ENCODE measurements at regions not wholly inside any gene's neighbourhood (a gene's known extent, or its start where the extent isn't known, plus 50 kb on each side); places are given as distances from the start of the nearest gene placed in this dataset.
A peak's percentile ranks its signal among the peaks of the same experiment; 100 is the strongest.
"Not testable (repeated sequence)": the region's sequence is repeated elsewhere in the genome, so short reads cannot be mapped to it uniquely, and the experiment has no call there.

DNA sequence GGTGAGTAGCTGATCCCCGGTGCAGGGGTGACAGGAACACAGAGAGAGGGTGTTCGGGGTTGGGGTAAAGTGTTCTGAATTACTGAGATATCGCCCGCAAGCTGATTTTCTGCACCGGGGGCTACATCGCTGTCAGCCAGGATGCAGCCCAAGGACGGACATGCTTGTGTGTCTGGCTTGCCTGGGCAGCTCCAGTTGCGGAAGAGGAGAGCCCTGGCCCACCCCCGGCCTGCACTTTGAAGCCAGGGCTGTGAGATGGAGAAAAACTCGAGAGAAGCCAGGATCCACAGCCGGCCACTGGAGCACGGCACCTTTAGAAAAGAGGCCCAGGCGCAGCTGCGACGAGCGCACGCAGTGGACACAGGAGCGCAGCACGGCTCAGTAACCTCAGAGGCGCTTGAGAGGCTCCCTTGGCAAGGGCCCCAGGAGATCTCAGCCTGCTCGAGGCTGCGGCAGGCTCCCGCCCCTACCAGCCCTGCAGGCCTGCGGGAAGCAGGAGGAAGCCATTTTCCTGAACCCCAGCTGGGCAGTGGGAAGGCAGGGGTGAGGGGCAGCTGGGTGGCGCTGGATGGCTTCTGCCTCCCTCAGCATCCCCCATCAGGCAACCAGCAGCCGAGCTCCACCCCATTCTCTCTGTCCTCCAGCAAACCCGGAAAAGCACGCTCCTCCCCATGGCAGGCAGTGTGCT lies 59.2 kb downstream of the C9orf50 start:
- DNase-seq = no peak

DNA sequence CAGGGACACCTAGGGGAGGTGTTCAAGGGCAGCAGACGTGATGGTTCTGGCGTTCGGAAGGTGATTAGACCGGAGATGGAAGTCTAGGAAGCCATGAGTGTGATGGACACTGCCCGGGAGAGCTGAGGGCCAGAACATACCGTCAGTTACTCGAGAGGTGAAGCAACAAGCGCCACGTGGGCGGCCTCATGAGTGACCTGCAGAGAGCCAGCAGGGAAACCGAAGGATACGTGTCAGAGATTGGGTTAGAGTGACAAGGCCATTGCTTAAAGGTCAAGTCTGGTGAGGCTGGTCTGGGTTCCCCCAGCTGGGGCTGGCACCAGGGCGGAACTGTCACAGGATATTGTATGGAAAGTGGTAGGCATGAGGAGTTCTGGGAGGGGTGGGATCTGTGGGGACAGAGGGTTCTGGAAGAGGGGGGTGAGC lies 60.0 kb downstream of the C9orf50 start:
- DNase-seq = no peak

DNA sequence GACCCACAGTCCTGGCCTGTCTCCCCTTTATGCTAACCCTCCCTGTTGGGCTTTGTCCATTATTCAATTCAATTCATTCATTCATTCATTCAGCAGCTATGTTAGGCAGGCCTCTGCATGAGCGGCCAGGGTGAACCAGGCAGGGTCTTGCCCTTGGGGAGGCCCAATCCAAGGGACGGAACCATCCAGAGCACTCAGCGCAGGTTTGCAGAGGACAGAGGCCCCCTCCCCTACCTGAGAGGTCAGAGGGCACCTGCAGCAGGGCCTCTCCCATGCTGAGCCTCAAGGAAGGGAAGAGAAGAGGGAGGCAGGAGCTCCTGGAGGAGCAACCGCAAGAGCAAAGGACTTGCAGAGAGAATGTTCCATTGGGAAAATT lies 61.4 kb downstream of the C9orf50 start:
- DNase-seq = no peak

DNA sequence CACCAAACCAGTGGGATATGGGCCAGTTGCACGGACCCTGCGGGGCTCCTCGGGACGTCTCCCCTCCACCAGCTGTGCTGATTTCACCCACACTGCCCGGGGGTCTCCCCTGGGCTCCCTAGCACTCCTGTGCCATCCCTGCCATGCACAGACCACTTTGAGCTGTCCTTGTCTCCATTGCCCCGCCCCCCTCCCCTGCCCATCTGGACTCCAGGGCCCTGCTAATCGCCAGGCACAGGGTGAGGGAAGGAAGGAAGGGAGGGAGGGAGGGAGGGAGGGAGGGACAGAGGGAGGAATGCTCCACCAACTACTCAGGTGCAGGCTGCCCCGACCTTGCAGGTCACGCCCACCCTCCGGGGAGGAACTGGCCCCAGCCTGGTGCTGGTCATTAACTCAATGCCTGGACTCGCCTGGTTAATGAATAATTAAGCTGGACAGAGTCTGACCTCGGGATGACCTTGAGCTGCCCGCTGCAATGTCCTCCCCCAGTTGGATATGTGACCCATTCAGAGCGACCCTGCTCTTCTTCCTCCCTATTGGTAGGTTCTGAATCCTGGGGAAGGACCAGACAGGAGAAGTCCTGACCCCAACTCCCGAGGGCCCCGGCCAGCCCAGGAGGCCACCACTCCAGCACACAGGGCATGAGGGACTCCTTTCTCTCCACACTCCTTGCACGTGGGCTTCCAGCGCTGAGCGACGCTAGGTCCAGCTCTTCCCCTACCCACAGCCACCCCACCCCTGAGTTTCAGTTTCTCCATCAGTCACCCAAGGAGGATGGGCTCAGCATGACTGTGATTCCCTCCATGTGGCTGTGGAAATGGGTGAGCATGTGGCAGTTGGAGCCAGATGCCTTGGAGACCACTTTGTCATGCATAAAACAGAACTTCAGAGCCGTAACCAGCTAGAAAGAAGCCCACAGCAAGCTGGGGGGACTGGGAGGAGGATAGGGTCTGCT lies 62.1 kb downstream of the C9orf50 start:
- no peak for DNase-seq

DNA sequence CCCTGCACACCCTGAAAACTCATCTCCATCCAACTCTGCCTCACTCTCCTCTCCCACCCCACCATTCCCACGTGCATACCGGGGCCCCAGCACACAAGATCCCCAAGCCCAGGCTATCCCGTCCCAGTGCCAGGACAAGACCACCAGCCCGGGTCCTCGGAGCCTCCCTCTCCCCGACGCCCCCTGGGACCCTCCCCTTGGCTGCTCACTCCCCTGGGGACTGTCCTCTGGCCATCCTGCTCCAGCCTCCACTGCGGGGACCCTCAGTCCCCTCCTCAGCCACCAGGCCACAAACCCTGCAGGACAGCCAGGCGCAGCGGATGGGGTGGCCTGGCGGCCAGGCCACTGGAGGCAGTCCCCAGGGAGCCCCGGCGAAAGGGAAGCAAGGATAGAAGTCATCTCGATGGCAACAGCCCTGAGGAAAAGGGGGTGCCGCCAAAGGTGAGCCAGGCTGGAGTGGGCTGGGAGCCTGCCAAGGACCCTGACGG lies 62.8 kb downstream of the C9orf50 start:
- no peak for DNase-seq

DNA sequence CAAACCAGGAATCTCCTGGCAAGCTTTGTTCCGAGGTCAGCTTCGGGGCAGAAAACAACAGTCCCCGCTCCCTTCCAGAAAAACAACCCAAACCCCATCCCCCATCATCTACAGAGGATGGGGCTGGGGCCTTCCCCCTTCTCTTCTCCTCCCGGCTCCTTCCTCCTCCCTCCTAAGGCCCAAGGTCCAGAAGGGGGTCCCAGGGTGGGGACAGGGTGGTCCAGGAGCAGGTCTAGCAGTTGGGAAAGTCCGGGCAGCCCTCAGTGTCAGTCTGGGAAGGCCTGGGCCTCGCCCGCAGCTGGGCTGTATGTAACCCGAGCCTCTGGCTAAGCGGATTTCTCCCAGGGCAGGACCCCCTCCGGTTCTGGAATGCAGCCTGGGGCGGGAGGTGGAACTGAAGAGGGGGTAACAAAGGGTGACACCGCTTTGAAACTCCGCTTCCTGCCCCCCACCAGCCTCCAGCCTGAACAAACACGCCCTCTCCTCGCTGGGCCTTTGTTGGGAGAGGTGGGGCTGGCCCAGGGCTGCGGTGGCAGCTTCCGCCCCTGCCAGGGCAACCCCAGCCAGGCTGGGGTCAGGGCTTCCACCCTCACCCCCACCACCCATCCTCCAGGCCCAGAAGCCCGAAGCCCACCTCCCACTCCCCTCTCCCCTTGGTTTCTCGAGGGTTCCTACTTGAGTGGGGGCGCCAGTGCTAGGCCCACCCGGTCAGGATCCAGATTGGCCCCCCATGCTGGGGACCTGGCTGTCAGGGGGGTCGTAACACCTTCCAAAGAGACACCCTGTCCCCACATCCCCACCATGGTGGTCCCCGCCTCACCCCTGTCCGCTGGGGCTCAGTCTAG lies 63.5 kb downstream of the C9orf50 start:
- no peak for DNase-seq

DNA sequence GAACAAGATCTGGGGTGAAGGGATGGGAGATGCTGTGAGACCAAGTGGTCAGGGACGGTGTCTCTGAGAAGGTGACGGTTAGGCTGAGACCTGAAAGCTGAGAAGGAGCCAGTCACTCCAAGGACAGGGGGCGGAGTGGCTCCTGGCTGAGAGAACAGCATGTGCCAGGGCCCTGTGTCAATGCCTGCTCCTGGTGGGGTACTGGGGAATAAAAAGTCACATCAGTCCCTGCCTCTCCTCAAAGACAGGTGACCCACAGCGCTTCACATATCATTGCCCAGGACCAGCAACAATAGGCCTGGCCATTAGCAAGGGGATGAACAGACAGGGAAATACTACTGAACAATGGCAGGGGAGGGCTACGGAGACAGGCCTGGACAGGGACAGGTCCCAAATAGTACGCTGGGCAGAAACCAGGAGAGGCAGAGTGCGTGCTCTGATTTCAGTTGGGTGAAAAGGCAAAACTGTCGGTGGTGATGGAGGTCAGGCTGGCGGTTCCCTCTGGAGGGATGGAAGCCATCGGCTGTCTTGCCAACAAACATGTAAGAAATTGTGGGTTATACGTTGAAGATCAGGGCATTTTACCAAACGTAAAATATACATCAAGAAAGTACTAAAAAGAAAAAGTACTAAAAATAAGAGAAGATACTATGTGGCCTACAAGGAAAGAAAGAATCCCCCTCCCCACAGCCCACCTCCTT lies 64.3 kb downstream of the C9orf50 start:
- no peak for DNase-seq

DNA sequence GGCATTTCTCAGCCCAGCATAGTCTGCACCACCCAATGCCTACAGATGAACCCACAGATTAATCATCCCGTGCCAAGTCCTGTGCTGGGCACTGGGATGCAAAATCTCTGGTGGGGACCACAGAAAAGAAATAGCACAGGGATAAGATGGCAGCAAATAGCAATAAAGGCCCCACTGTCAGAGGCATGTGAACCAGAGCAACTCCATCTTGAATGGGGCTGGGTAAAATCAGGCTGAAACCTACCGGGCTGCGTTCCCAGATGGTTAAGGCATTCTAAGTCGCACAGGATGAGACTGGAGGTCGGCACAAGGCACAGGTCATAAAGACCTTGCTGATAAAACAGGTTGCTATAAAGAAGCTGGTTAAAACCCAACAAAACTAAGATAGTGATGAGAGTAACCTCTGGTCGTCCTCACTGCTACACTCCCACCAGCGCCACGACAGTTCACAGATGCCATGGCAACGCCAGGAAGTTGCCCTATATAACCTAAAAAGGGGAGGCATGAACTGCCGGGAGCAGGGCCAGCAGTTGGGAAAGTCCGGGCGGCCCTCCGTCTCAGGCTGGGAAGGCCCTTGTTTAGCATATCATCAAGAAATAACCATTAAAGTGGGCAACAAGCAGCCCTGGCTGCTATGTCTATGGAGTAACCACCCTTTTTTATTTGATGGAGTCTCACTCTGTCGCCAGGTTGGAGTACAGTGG lies 65.2 kb downstream of the C9orf50 start:
- DNase-seq = no peak

DNA sequence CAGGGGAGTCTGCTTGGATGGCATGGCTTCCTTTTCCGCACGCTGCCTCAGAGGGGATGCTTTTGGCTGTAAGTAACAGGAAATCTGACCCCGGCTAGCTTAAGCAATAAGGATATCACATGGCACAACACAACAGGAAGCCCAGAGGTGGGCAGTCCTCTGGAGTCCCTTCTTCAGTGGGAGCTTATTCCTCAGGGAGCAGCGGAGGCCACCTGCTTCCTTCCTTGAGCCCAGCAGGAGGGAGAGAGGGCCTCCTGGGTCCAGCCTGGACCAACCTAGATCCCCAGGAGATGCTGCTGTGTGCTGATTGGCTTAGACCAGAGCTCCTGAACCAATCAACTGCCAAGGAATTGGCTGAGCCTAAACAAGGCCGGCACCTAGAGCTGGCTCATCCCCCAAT lies 66.3 kb downstream of the C9orf50 start:
- no peak for DNase-seq

DNA sequence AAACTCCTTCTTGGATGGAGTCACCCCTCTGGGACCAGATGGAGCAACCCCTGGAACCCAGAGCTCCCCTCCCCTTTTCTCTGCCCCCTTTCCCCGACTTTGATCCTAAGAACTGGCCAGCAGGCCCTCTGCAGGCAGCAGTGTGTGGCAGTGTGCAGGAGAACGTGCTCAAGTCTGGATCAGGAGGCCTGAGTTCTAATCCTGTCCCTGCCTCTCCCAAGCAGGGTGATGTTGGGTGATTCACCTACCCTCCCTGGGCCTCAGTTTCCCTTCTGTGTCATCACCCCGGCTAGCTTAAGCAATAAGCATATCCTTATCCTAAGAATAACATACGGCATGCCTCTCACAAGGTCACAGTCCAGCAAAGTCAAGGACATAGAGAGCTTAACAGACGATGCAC lies 67.6 kb downstream of the C9orf50 start:
- no peak for DNase-seq

DNA sequence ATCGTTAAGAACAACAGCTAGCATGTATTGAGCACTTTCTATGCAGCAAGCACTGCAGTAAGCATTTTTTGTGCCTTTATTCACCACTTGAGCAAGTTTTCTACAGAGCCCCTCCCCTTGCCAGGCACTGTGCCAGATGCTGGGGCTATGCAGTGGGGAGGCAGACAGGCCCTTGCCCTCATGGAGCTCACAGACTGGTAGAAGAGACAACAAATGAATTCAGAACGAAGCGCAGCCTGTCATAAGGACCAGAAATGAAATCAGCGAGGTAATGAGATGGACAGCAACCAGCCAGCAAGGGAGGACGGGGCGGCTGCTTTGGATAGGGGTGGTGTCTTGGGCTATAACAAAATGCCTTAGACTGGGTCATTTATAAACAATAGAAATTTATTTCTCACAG lies 68.8 kb downstream of the C9orf50 start:
- DNase-seq = no peak

DNA sequence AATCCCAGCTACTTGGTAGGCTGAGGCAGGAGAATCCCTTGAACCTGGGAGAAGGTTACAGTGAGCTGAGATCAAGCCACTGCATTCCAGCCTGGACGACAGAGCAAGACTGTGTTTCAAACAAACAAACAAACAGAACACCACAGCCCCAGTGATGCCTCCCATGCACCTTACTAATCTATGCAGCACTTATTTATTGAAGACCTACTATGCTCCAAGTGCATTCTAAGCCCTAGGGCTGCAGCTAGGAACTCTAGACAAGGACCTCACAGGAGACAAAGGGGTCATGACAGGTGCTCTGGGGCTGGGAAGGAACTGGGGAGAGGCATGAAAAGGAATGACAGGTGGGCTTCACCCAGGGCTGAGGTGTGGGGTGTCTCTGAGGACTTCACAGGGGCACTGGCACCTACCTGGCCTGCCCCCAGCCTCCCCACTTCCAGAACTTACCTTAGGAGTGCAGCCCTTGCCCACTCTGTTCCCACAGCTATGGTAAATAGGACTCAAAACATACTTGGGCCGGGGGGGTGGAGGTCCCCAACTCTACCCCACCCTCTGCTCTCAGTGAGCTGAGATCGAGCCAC lies 69.4 kb downstream of the C9orf50 start:
- no peak for DNase-seq

DNA sequence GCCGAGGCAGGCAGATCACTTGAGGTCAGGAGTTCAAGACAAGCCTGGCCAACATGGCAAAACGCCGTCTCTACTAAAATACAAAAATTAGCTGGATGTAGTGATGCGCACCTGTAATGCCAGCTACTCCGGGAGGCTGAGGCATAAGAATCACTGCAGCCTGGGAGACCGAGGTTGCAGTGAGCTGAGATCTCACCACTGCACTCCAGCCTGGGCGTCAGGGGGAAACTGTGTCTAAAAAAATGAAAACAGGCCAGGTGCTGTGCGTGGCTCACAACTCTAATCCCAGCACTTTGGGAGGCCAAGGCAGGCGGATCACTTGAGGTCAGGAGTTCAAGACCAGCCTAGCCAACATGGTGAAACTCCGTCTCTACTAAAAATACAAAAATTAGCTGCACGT lies 69.9 kb downstream of the C9orf50 start:
- DNase-seq = not testable (repeated sequence)

DNA sequence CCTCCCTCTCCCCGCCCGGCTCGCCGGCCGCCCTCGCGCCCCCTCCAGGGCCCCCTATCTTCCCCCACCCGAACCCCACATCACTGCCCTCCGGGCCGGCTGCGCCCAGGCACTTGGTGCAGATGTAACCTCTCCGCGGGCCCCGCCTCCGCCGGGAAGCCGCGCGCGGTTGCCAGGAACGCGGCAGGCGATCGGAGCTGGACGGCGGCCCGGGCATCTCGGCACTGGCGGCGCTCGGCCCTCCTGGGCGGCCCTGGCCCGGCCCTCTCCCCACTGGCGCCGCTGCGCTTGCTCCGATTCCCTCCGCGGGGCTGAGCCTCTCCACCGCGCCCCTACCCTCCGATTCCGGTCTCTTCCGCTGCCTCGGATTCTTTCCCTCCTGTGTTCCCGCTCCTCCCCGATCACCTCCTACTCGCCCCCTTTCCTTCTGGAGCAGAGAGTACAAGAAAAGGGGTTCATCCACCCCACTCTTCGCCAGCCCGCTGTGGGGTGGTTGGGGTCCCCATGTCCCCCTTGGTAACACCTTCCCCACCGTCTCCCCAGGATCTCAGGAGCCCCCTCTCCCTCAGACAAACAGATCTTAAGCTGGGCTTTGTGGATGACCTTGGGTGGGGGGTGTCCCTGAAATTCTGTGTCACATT lies 70.6 kb downstream of the C9orf50 start:
- peak; percentile 31 for DNase-seq

DNA sequence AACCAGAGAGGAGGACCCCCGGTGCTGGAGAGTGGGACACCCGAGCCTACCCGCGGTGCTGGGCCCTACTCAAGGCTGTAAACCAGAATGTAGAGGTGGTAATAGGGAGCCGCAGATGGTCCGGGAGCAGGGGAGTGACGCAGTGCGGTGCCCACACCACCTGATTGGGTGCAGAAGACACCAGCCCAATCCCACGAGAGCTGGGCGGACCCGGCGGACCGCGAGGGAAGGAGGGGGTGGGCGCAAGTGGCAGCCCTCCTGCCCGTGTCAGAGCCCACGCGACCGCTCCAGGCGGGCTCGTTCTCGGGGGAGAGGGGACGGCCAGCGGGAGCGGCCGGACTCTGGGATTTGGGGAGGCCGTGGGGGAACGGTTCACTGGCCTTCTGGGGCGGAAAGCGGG lies 71.2 kb downstream of the C9orf50 start:
- DNase-seq = no peak

DNA sequence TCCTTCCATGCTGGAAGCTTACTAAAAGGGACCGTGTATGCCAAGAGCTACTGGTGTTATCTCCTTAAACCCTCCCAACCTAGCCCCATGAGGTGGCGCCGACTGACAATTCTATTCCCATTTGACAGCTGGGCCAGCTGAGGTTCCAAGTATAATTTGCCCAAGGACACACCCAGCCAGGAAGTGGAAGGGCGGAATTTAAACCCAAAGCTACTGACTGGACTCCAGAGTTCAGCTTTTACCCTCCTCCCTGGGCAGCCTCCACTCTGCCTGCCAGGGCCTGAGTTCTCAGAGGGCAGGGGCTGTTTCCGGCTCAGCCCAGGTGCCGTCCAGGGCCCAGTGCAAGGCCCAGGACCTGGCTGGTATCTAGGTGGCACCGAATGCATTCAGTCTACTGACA lies 71.8 kb downstream of the C9orf50 start:
- DNase-seq = no peak

DNA sequence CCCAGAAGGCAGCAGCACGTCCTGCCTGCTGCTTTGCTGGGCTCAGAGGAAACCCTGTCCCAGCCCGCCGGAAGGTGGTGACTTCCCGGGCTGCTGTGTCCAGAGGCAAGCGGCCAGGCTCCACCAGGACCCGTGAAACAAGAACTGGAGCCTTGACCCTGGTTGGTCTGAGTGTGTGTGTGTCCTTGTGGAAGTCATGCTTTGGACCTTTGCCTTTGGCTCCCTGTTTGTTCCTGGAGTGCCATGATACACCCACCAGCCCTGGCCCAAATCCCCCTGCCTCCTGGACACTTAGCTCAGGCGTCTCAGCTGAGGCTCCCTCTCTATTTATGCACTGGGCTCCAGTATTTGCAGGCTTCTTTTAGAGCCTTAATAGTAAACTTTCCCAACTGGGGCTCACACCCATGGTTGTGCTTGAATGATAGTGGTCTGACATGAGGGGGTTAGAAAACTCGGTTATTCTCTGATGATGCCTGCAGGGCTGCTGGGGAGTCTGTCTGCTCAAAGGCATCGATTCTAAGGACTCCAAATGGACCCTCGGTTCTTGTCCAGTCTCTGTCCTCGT lies 72.2 kb downstream of the C9orf50 start:
- no peak for DNase-seq

DNA sequence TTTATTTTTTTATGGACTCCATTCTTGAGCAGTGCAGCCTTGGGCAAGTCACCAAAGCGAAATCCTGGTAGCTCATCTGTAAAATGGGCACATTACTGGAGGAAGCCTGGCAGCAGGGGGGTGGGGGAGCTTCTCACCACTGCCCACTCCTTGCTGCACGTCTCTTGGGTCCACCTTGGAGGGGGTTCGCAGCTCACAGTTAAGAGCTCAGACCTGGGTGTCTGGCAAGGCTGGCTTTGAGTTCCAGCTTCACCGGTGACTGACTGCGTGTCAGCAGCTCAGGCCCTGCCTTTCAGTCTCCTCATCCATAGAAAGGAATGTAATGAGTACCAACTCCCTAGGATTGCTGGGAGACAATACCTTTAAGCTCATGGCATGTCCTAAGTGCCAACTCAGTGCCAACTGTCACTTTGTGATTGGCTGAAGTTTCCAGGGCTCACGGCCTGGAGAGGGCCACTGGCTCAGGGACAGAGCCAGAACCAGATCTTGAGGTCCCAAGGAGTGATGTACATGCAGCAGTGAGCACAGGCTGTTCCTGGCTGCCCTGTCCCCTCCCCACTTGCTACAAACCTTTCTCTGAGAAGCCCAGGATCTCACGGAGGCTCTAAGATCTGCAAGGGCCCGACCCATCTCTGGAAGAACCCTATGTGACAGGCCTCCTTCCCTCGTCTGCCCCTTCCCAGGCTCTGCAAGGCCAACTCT lies 72.9 kb downstream of the C9orf50 start:
- DNase-seq = no peak

DNA sequence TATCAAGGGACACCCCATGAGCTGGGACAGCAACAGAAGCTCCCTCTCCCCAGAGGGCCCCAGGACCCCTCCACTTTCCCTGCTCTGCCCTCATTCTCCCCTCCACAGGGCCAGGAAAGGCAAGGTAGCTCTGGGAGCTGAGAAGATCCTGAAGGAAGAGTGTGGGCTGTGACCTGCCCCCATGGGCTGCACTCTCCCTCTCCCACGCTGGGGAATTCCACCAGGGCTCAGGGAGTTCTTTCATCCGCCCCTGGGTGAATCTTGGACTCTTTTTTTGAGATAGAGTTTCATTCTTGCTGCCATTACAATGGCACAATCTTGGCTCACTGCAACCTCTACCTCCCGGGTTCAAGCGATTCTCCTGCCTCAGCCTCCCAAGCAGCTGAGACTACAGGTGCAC lies 73.8 kb downstream of the C9orf50 start:
- DNase-seq = no peak

DNA sequence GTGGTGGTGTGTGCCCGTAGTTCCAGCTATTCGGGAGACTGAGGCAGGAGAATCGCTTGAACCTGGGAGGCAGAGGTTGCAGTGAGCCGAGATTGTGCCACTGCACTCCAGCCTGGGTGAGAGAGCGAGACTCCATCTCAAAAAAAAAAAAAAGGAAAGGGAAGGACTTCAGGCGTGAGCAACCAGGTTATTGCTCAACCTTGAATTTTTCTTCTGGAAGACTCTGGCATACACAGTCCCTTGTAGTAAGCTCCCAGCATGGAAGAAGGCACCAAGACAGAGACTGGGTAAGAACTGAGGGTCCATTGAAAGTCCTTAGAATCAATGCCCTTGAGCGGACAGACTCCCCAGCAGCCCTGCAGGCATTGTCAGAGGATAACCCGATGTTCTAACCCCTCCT lies 75.0 kb downstream of the C9orf50 start:
- not testable (repeated sequence) for DNase-seq

Measured in CD4-positive, alpha-beta T cell treated with Interleukin-6 for 4 hours (primary cell).